ENCODE measurements at regions not wholly inside any gene's neighbourhood (a gene's known extent, or its start where the extent isn't known, plus 50 kb on each side); places are given as distances from the start of the nearest gene placed in this dataset.

DNA sequence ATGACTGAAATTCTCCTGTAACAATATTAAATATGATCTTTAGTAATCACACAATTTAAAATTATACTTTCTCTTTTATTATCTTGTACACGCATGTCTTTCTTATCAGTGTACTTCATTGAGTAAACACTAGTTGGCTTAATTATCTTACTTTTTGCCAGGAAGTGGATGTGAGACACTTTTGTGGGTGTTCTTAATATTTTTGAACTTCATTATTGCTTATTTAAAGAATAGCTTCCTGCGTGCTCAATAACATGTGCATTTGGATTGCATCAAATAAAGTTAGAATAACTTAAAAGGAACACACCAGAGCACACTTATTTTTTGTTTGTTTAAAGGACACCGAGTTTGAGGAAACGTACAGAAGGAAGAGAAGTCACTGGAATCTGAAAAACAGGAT lies 128.5 kb upstream of the VEGFC start:
- Histone ChIP-seq H3K4me3 (ENCODE audit: insufficient read depth, low read length) (no peak overlapping the region), H3K4me2 (ENCODE audit: insufficient read depth, low read length) (peak overlapping the region; percentile 31), H3K4me1 (ENCODE audit: insufficient read depth, low read length) (peaks cover 13% of the 10 kb centered on the region), H3K79me2 (ENCODE audit: insufficient read depth, low read length) (no peaks in the 10 kb centered on the region), H3K27ac (ENCODE audit: low read depth, low read length) (peak overlapping the region; percentile 60), H3K36me3 (ENCODE audit: insufficient read depth, low read length) (no peaks in the 10 kb centered on the region), H3K27me3 (ENCODE audit: insufficient read depth, low read length) (no peaks in the 10 kb centered on the region), H2AFZ (ENCODE audit: low read length) (no peak overlapping the region), H4K20me1 (ENCODE audit: insufficient read depth, low read length) (no peaks in the 10 kb centered on the region), H3K9me3 (ENCODE audit: low read depth, low read length) (no peaks in the 10 kb centered on the region)
- TF ChIP-seq, protein P1, sequence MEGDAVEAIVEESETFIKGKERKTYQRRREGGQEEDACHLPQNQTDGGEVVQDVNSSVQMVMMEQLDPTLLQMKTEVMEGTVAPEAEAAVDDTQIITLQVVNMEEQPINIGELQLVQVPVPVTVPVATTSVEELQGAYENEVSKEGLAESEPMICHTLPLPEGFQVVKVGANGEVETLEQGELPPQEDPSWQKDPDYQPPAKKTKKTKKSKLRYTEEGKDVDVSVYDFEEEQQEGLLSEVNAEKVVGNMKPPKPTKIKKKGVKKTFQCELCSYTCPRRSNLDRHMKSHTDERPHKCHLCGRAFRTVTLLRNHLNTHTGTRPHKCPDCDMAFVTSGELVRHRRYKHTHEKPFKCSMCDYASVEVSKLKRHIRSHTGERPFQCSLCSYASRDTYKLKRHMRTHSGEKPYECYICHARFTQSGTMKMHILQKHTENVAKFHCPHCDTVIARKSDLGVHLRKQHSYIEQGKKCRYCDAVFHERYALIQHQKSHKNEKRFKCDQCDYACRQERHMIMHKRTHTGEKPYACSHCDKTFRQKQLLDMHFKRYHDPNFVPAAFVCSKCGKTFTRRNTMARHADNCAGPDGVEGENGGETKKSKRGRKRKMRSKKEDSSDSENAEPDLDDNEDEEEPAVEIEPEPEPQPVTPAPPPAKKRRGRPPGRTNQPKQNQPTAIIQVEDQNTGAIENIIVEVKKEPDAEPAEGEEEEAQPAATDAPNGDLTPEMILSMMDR (IDR thresholded peaks at IDR 0.05; ENCODE audit: extremely low read depth, low read depth, low read length), result no peak
- no peak for DNase-seq (ENCODE audit: insufficient read length, low spot score, missing footprints)

DNA sequence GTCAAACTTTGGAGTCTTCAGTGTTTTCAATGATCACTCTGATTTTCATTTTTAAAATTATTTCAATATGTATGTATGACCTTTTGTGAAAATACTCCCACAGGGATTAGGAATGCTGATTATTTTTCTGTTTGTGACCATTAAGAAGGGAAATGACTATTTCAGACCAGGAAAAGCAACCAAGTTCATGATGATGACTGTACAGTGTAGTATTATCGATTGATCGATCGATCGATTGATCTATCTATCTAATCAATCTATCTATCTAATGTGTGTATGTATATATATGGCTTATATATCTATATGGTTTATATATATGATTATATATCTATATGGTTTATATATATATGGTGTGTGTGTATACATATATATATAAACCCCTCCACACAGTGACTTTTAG lies 131.5 kb upstream of the VEGFC start:
- Histone ChIP-seq H3K79me2 (ENCODE audit: insufficient read depth, low read length) (no peaks in the 10 kb centered on the region), H3K4me3 (ENCODE audit: insufficient read depth, low read length) (no peak overlapping the region), H2AFZ (ENCODE audit: low read length) (no peak overlapping the region), H3K27me3 (ENCODE audit: insufficient read depth, low read length) (no peaks in the 10 kb centered on the region), H3K27ac (ENCODE audit: low read depth, low read length) (no peak overlapping the region), H4K20me1 (ENCODE audit: insufficient read depth, low read length) (no peaks in the 10 kb centered on the region), H3K4me2 (ENCODE audit: insufficient read depth, low read length) (no peak overlapping the region), H3K4me1 (ENCODE audit: insufficient read depth, low read length) (peaks cover 19% of the 10 kb centered on the region), H3K36me3 (ENCODE audit: insufficient read depth, low read length) (no peaks in the 10 kb centered on the region), H3K9me3 (ENCODE audit: low read depth, low read length) (no peaks in the 10 kb centered on the region)
- no peak for DNase-seq (ENCODE audit: insufficient read length, low spot score, missing footprints)
- TF ChIP-seq, protein P1 (IDR thresholded peaks at IDR 0.05; ENCODE audit: extremely low read depth, low read depth, low read length), result no peak

DNA sequence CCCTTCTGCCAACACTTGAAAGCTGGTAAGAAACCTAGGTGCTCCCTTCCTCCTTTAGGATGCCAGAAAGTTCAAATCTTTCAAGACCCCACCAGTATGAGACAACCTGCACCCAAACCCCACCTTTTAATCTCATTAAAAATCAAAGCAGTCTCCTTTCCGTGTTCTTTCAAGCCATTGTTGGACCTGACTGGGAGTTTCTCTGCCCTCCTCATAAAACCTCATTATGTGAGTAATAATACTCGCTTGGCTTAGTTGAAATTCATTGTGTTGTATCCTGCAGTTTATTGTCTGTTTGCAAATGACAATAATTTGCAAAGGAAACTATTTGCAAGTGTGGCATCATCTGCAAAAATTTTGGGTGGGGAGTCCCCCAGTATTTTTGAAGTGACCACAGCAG lies 133.2 kb upstream of the VEGFC start:
- Histone ChIP-seq H4K20me1 (ENCODE audit: insufficient read depth, low read length) (no peaks in the 10 kb centered on the region), H3K79me2 (ENCODE audit: insufficient read depth, low read length) (no peaks in the 10 kb centered on the region), H3K27ac (ENCODE audit: low read depth, low read length) (no peak overlapping the region), H3K27me3 (ENCODE audit: insufficient read depth, low read length) (no peaks in the 10 kb centered on the region), H3K4me3 (ENCODE audit: insufficient read depth, low read length) (no peak overlapping the region), H3K4me2 (ENCODE audit: insufficient read depth, low read length) (no peak overlapping the region), H2AFZ (ENCODE audit: low read length) (peak overlapping the region; percentile 33), H3K36me3 (ENCODE audit: insufficient read depth, low read length) (no peaks in the 10 kb centered on the region), H3K9me3 (ENCODE audit: low read depth, low read length) (no peaks in the 10 kb centered on the region), H3K4me1 (ENCODE audit: insufficient read depth, low read length) (peaks cover 16% of the 10 kb centered on the region)
- no peak for DNase-seq (ENCODE audit: insufficient read length, low spot score, missing footprints)
- TF ChIP-seq, protein P1 (IDR thresholded peaks at IDR 0.05; ENCODE audit: extremely low read depth, low read depth, low read length), result no peak

GRCh38 chr4:176927117-176927516 lies 134.4 kb upstream of the VEGFC start:
- H3K4me1 ChIP-seq (ENCODE audit: insufficient read depth, low read length), result peaks cover 13% of the 10 kb centered on the region
- no peaks in the 10 kb centered on the region for H3K27me3 ChIP-seq (ENCODE audit: insufficient read depth, low read length)
- peak overlapping the region; percentile 32 for H3K4me2 ChIP-seq (ENCODE audit: insufficient read depth, low read length)
- H3K79me2 ChIP-seq (ENCODE audit: insufficient read depth, low read length), result no peaks in the 10 kb centered on the region
- H3K4me3 ChIP-seq (ENCODE audit: insufficient read depth, low read length), result no peak overlapping the region
- no peaks in the 10 kb centered on the region for H3K9me3 ChIP-seq (ENCODE audit: low read depth, low read length)
- H4K20me1 ChIP-seq (ENCODE audit: insufficient read depth, low read length), result no peaks in the 10 kb centered on the region
- no peaks in the 10 kb centered on the region for H3K36me3 ChIP-seq (ENCODE audit: insufficient read depth, low read length)
- DNase-seq (ENCODE audit: insufficient read length, low spot score, missing footprints), result no peak
- H2AFZ ChIP-seq (ENCODE audit: low read length), result no peak overlapping the region
- TF ChIP-seq, protein P1 (IDR thresholded peaks at IDR 0.05; ENCODE audit: extremely low read depth, low read depth, low read length), result no peak
- no peak overlapping the region for H3K27ac ChIP-seq (ENCODE audit: low read depth, low read length)
